Stomach (tissue), 8 donors: ENCODE measurements at regions not wholly inside any gene's neighbourhood (a gene's known extent, or its start where the extent isn't known, plus 50 kb on each side); places are given as distances from the start of the nearest gene placed in this dataset.

ENCODE experiments used
- DNase-seq, 2 donors: peaks; one replicate each; pipeline versions ENCODE4 v3.0.0 to v3.0.0-alpha.2; 2013 to 2019
- H3K27ac ChIP-seq, 5 donors: fragments of 200-600 bp in 4 of 5; sonication (generic) in 4 of 5; one replicate each; pipeline ENCODE4 v1.5.1; 2013 to 2019; ENCODE audit warnings: mild to moderate bottlenecking in 1 of 5, moderate library complexity in 1 of 5
- H3K27me3 ChIP-seq, 3 donors: fragments of 200-600 bp; sonication (generic); one replicate each; pipeline ENCODE4 v1.5.1; 2017 to 2019; ENCODE audit warnings: mixed run types in 1 of 3
- H3K36me3 ChIP-seq, 4 donors: fragments of 200-600 bp; sonication (generic); 1 replicate in 3 of 4; 2 replicates in 1 of 4; pipeline ENCODE4 v1.5.1; 2016 to 2019
- H3K4me1 ChIP-seq, 4 donors: fragments of 200-600 bp; sonication (generic); one replicate each; pipeline ENCODE4 v1.5.1; 2016 to 2019
- H3K4me3 ChIP-seq, 4 donors: fragments of 200-600 bp; sonication (generic) in 3 of 4; one replicate each; pipeline ENCODE4 v1.5.1; 2016 to 2019; ENCODE audit warnings: mild to moderate bottlenecking in 1 of 4
- H3K9me3 ChIP-seq, 4 donors: fragments of 200-600 bp; sonication (generic); one replicate each; pipeline ENCODE4 v1.5.1; 2016 to 2019
- CTCF ChIP-seq, 7 experiments: fragments of 450-650 bp in 4 of 7; fragments of 200-600 bp in 3 of 7; sonication (generic) in 3 of 7; IDR thresholded peaks; one replicate each; pipeline ENCODE4 v1.5.1; 2016 to 2019; ENCODE audit warnings: antibody characterized with exemption in 7 of 7, control low read depth in 2 of 7, mild to moderate bottlenecking in 1 of 7
- EP300 ChIP-seq: sonication (generic); formaldehyde crosslinking; IDR thresholded peaks from one replicate; pipeline ENCODE4 v1.6.1; 2017; ENCODE audit warnings: antibody characterized with exemption
- POLR2A ChIP-seq, 4 donors: fragments of 450-650 bp; IDR thresholded peaks; one replicate each; pipeline ENCODE4 v1.6.1; 2016; ENCODE audit warnings: antibody characterized with exemption in 4 of 4, control low read depth in 2 of 4, mild to moderate bottlenecking in 1 of 4, moderate library complexity in 1 of 4
- POLR2AphosphoS5 ChIP-seq, 3 donors: sonication (generic); formaldehyde crosslinking; IDR thresholded peaks; one replicate each; pipeline ENCODE4 v1.6.1; 2016; ENCODE audit warnings: antibody characterized with exemption in 3 of 3
- WGBS, 5 donors: extraction: QIAGEN DNeasy Blood & Tissue Kit in 3 of 5; methylation state at CpG; one replicate each; pipeline versions ENCODE4 v1.1.5 to v1.1.7; 2013 to 2018; 5-methylcytosine and 5-hydroxymethylcytosine counted together
- intact Hi-C: fragments of 100-400 bp; cut with DNase I; formaldehyde crosslinking; loops from one replicate; pipeline ENCODE4 v1.15.1; 2023; ENCODE audit warnings: low total_unique reads
- donor health status: healthy with polysubstance abuse.
- donor health status: Bipolar disorder and iron deficiency.
- donor health status: healthy.

- 12 to 28% (median 17%) methylated on average over 4 of the region's 4 CpGs for WGBS, 5 donors
- H3K4me3 ChIP-seq, result peak overlapping the region in 1 of 4 donors; percentile 3
- peaks cover 0 to 3% (median 0%) of the 10 kb centered on the region in 4 donors for H3K9me3 ChIP-seq
- H3K36me3 ChIP-seq, result no peaks in the 10 kb centered on the region
- peak overlapping the region; percentile 71 to 88 (median 77) for H3K27ac ChIP-seq
- intact Hi-C loops, result no loop called here
- H3K27me3 ChIP-seq, result no peaks in the 10 kb centered on the region
- TF ChIP-seq POLR2AphosphoS5 (IDR thresholded peaks at IDR 0.05), result no peak
- no peak for TF ChIP-seq CTCF (IDR thresholded peaks at IDR 0.05)
- no peak for TF ChIP-seq EP300
- TF ChIP-seq POLR2A (IDR thresholded peaks at IDR 0.05), result no peak
- H3K4me1 ChIP-seq, result peaks cover 39 to 62% (median 54%) of the 10 kb centered on the region in 4 donors
- peak; percentile 34 to 78 for DNase-seq
These were observed 664.8 kb upstream of the ZNF608 start for GRCh38 chr5:125411071-125411743.

GRCh38 chr5:125411744-125412560, 665.5 kb upstream of the ZNF608 start:
- 24 to 38% (median 30%) methylated on average over 16 of the region's 16 CpGs for WGBS, 5 donors
- peaks cover 39 to 62% (median 54%) of the 10 kb centered on the region in 4 donors for H3K4me1 ChIP-seq
- H3K27ac ChIP-seq, result peak overlapping the region; percentile 71 to 88 (median 77)
- H3K4me3 ChIP-seq, result peak overlapping the region in 2 of 4 donors; percentile 3 to 9
- DNase-seq, result peak in 1 of 2 donors; percentile 70
- H3K9me3 ChIP-seq, result no peaks in the 10 kb centered on the region
- TF ChIP-seq POLR2AphosphoS5 (IDR thresholded peaks at IDR 0.05) (no peak), EP300 (no peak), CTCF (IDR thresholded peaks at IDR 0.05) (no peak), POLR2A (IDR thresholded peaks at IDR 0.05) (no peak)
- no peaks in the 10 kb centered on the region for H3K36me3 ChIP-seq
- no peaks in the 10 kb centered on the region for H3K27me3 ChIP-seq
- intact Hi-C loops, result no loop called here

GRCh38 chr5:125412561-125413495, 666.4 kb upstream of the ZNF608 start:
- Histone ChIP-seq H3K4me1 (peaks cover 39 to 62% (median 54%) of the 10 kb centered on the region in 4 donors), H3K36me3 (no peaks in the 10 kb centered on the region), H3K27ac (peak overlapping the region; percentile 71 to 88 (median 77)), H3K27me3 (no peaks in the 10 kb centered on the region), H3K4me3 (peak overlapping the region in 1 of 4 donors; percentile 12), H3K9me3 (no peaks in the 10 kb centered on the region)
- WGBS, 5 donors, result 13 to 27% (median 19%) methylated on average over 13 to 14 of the region's 14 CpGs
- intact Hi-C loops, result no loop called here
- DNase-seq, result peak; percentile 81 to 94
- TF ChIP-seq POLR2A (IDR thresholded peaks at IDR 0.05) (no peak), EP300 (no peak), CTCF (IDR thresholded peaks at IDR 0.05) (peak in 4 of 7 experiments; percentile 12 to 23 (median 21)), POLR2AphosphoS5 (IDR thresholded peaks at IDR 0.05) (peak in 2 of 3 donors; percentile 7 to 56)
